PC-9 (cell line): ENCODE measurements at regions not wholly inside any gene's neighbourhood (a gene's known extent, or its start where the extent isn't known, plus 50 kb on each side); places are given as distances from the start of the nearest gene placed in this dataset.

Source experiments
- BruUV-seq: library from RNA; stranded (reverse); fragments of 400-500 nt; replicated peaks from 2 replicates; lab custom pipeline; 2021; lab: Mats Ljungman, UMichigan
- CTCF ChIA-PET: fragments of 300-600 bp; sonication (Branson Sonifier 250); formaldehyde crosslinking; loops from one replicate; lab custom pipeline; 2022; ENCODE audit warnings: antibody characterized with exemption; lab: Charles Lee
- POLR2A ChIA-PET: fragments of 300-600 bp; sonication (Branson Sonifier 250); formaldehyde crosslinking; loops from one replicate; lab custom pipeline; 2022; ENCODE audit warnings: antibody characterized with exemption; ENCODE audit not compliant: unreplicated experiment; lab: Charles Lee
- DNase-seq, 2 experiments: peaks; one replicate each; pipeline versions ENCODE4 v3.0.0 to v3.0.0-alpha.2; 2015 to 2022; ENCODE audit warnings: mixed read lengths in 1 of 2
- H2AFZ ChIP-seq: fragments of 200-600 bp; sonication (generic); 2 replicates; pipeline ENCODE4 v1.8.1; 2017; ENCODE audit warnings: antibody characterized with exemption
- H3F3A ChIP-seq: fragments of 200-600 bp; sonication (generic); 2 replicates; pipeline ENCODE4 v1.8.1; 2017; ENCODE audit warnings: antibody characterized with exemption, mild to moderate bottlenecking, low read depth; ENCODE audit not compliant: insufficient read depth
- H3K27ac ChIP-seq: fragments of 200-600 bp; sonication (generic); 2 replicates; pipeline ENCODE4 v1.6.1; 2016; ENCODE audit warnings: mixed run types
- H3K27me3 ChIP-seq: fragments of 200-600 bp; sonication (generic); 2 replicates; pipeline ENCODE4 v1.6.1; 2016; ENCODE audit warnings: low read depth, mixed run types; ENCODE audit not compliant: insufficient read depth
- H3K36me3 ChIP-seq: fragments of 200-600 bp; sonication (generic); 2 replicates; pipeline ENCODE4 v1.6.1; 2016; ENCODE audit warnings: low read depth, mixed run types
- H3K4me1 ChIP-seq: fragments of 200-600 bp; sonication (generic); replicated peaks from 2 replicates; pipeline ENCODE4 v1.6.1; 2016; ENCODE audit warnings: mixed run types; ENCODE audit not compliant: insufficient read depth
- H3K4me2 ChIP-seq: fragments of 200-600 bp; sonication (generic); 2 replicates; pipeline ENCODE4 v1.6.1; 2017; ENCODE audit warnings: mixed run types
- H3K4me3 ChIP-seq: fragments of 200-600 bp; sonication (generic); 2 replicates; pipeline ENCODE4 v1.6.1; 2016; ENCODE audit warnings: mixed run types
- H3K79me2 ChIP-seq: fragments of 200-600 bp; sonication (generic); 2 replicates; pipeline ENCODE4 v1.6.1; 2017; ENCODE audit warnings: low read depth, mixed run types
- H3K9me2 ChIP-seq: fragments of 200-600 bp; sonication (generic); 2 replicates; pipeline ENCODE4 v1.8.1; 2017; ENCODE audit warnings: mild to moderate bottlenecking; ENCODE audit not compliant: insufficient read depth
- H3K9me3 ChIP-seq: fragments of 200-600 bp; sonication (generic); 2 replicates; pipeline ENCODE4 v1.8.1; 2016; ENCODE audit warnings: low read depth; ENCODE audit not compliant: insufficient read depth
- H4K20me1 ChIP-seq: fragments of 200-600 bp; sonication (generic); 2 replicates; pipeline ENCODE4 v1.8.1; 2017; ENCODE audit not compliant: insufficient read depth
- EZH2 ChIP-seq: fragments of 200-600 bp; sonication (generic); IDR thresholded peaks from 2 replicates; pipeline ENCODE4 v1.8.0; 2017; ENCODE audit warnings: antibody characterized with exemption, low read depth
- intact Hi-C: fragments of 100-400 bp; cut with micrococcal nuclease; formaldehyde crosslinking; loops from one replicate; pipeline ENCODE4 v1.10.0; 2022; ENCODE audit not compliant: unreplicated experiment
- TF ChIP-seq, protein P1 (sequence below): fragments of 200-600 bp; sonication (generic); conservative IDR thresholded peaks from 2 replicates; pipeline ENCODE4 v1.6.1; 2017; ENCODE audit warnings: mixed run types, antibody characterized with exemption, mild to moderate bottlenecking, moderate library complexity

DNA sequence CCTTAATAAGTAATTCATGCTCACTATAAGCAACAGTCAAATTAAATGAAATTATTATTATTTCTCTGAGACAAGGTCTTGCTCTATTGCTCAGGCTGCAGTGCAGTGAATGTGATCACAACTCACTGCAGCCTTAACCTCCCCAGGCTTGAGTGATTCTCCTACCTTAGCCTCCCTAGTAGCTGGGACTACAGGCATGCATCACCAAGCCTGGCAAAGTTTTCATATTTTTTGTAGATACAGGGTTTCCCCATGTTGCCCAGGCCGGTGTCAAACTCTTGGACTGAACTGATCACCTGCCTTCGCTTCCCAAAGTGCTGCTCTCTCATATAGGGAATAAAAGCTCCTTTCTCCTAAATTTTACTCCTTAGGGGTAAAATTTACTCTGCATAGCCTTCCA lies 74.9 kb upstream of the GAREM1 start:
- H2AFZ ChIP-seq: no peak overlapping the region
- no peaks in the 10 kb centered on the region for H3K9me3 ChIP-seq
- CTCF ChIA-PET: no interaction called here
- H4K20me1 ChIP-seq: no peaks in the 10 kb centered on the region
- TF ChIP-seq, protein P1, sequence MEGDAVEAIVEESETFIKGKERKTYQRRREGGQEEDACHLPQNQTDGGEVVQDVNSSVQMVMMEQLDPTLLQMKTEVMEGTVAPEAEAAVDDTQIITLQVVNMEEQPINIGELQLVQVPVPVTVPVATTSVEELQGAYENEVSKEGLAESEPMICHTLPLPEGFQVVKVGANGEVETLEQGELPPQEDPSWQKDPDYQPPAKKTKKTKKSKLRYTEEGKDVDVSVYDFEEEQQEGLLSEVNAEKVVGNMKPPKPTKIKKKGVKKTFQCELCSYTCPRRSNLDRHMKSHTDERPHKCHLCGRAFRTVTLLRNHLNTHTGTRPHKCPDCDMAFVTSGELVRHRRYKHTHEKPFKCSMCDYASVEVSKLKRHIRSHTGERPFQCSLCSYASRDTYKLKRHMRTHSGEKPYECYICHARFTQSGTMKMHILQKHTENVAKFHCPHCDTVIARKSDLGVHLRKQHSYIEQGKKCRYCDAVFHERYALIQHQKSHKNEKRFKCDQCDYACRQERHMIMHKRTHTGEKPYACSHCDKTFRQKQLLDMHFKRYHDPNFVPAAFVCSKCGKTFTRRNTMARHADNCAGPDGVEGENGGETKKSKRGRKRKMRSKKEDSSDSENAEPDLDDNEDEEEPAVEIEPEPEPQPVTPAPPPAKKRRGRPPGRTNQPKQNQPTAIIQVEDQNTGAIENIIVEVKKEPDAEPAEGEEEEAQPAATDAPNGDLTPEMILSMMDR: no peak
- no peak for TF ChIP-seq EZH2
- no peak for DNase-seq
- no peaks in the 10 kb centered on the region for H3K9me2 ChIP-seq
- H3K4me3 ChIP-seq: no peak overlapping the region
- no peak overlapping the region for H3K27ac ChIP-seq
- POLR2A ChIA-PET: interaction anchor here (0.7 kb wide), 1 partner anchor 1723 kb away, joined by 3 read pairs; no protein-coding TSS in a partner anchor
- H3F3A ChIP-seq: no peaks in the 10 kb centered on the region
- H3K27me3 ChIP-seq: no peaks in the 10 kb centered on the region
- H3K4me1 ChIP-seq: no peaks in the 10 kb centered on the region
- no peaks in the 10 kb centered on the region for H3K36me3 ChIP-seq
- no peaks in the 10 kb centered on the region for H3K79me2 ChIP-seq
- BruUV-seq: no TSS peak
- no peak overlapping the region for H3K4me2 ChIP-seq
- intact Hi-C loops: no loop called here

DNA sequence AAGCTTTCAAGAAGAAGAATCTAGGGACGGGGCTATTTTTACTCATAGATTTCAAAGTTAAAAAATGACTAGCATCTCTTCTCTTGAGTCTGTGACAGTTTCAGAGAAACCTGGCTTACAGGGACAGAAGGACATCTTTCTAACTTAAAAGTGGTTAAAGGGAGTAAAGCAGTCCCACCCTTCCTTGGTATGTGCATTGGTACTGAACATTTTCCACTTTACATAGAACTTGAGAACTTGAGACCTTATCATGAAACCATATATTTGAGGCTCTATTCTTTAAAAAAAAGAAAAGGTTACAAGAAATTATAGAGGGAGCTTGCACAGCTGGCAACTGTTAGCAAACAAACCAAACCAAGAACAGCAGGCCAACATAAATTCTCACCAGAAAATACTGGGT lies 73.4 kb upstream of the GAREM1 start:
- Histone ChIP-seq H3K36me3 (no peaks in the 10 kb centered on the region), H3K9me3 (no peaks in the 10 kb centered on the region), H4K20me1 (no peaks in the 10 kb centered on the region), H3F3A (no peaks in the 10 kb centered on the region), H3K4me2 (no peak overlapping the region), H3K4me1 (no peaks in the 10 kb centered on the region), H3K27me3 (no peaks in the 10 kb centered on the region), H2AFZ (no peak overlapping the region), H3K9me2 (no peaks in the 10 kb centered on the region), H3K4me3 (no peak overlapping the region), H3K79me2 (no peaks in the 10 kb centered on the region), H3K27ac (no peak overlapping the region)
- TF ChIP-seq, protein P1: no peak
- no peak for TF ChIP-seq EZH2
- CTCF ChIA-PET: no interaction called here
- no peak for DNase-seq
- intact Hi-C loops: no loop called here
- BruUV-seq: no TSS peak
- POLR2A ChIA-PET: no interaction called here

DNA sequence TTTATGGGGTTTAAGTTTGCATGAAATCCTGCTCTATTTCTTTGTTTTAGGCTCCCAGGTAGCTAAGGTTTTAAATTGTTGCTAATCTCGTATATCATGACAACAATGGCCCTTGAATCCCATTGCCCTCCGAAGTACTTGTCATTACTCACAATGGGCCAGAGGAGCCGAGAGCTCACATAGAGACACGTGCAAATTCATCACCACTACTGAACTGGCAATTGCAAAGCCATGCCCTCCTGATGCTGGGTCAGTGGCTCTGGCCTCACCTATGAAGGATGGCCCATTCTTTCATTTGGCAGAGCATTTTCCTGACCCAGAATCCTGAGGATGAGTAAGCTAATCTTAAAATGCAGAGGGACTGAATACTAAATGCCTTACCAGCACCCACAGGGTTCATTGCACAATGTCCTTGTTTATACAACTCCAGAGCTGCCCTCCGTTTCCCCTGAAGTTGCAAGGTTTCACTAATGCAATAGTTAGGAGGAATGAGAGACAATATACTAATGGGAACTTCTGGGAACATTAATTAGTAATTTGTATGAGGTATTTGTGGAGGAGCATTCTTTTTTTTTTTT lies 71.6 kb upstream of the GAREM1 start:
- no peak overlapping the region for H3K27ac ChIP-seq
- H3K9me2 ChIP-seq: no peaks in the 10 kb centered on the region
- H4K20me1 ChIP-seq: no peaks in the 10 kb centered on the region
- no peak overlapping the region for H3K4me3 ChIP-seq
- DNase-seq: no peak
- intact Hi-C loops: no loop called here
- no peak for TF ChIP-seq EZH2
- TF ChIP-seq, protein P1: no peak
- no peaks in the 10 kb centered on the region for H3K79me2 ChIP-seq
- no peaks in the 10 kb centered on the region for H3F3A ChIP-seq
- no TSS peak for BruUV-seq
- ChIA-PET POLR2A (no interaction called here), CTCF (no interaction called here)
- no peaks in the 10 kb centered on the region for H3K27me3 ChIP-seq
- H3K4me1 ChIP-seq: no peaks in the 10 kb centered on the region
- H2AFZ ChIP-seq: no peak overlapping the region
- no peak overlapping the region for H3K4me2 ChIP-seq
- H3K36me3 ChIP-seq: no peaks in the 10 kb centered on the region
- no peaks in the 10 kb centered on the region for H3K9me3 ChIP-seq
